A549 (cell line): ENCODE measurements at regions not wholly inside any gene's neighbourhood (a gene's known extent, or its start where the extent isn't known, plus 50 kb on each side); places are given as distances from the start of the nearest gene placed in this dataset.

ENCODE experiments used
- ATAC-seq, 2 experiments: fragments of 200-7000 bp in 1 of 2; fragments of >200 bp in 1 of 2; cut with Nextera tagmentation in 1 of 2; cut with Tn5 transposase in 1 of 2; 3 replicates each; pipeline versions ENCODE4 v1.8.0 to v1.9.1; 2018 to 2020; ENCODE audit warnings: mild to moderate bottlenecking in 1 of 2, moderate library complexity in 1 of 2
- CTCF ChIA-PET: fragments of 300-600 bp; sonication (Branson Sonifier 250); formaldehyde crosslinking; extraction: SDS; loops from one replicate; lab custom pipeline; 2021; ENCODE audit warnings: antibody characterized with exemption, inconsistent platforms; lab: Yijun Ruan, JAX
- POLR2A ChIA-PET: fragments of 350-600 bp; formaldehyde crosslinking; extraction: SDS; loops from one replicate; lab custom pipeline; 2021; ENCODE audit warnings: antibody characterized with exemption, inconsistent platforms; lab: Yijun Ruan, JAX
- DNase-seq, 2 experiments: peaks; one replicate each; pipeline versions ENCODE4 v3.0.0 to v3.0.0-alpha.2; 2011 to 2016; ENCODE audit warnings: low read depth in 1 of 2, low spot score in 1 of 2
- FAIRE-seq: peaks from 2 replicates; lab custom pipeline; 2011; peaks lifted over from hg19 to GRCh38; lab: Jason Lieb, UNC
- H3K27ac ChIP-seq, 2 experiments: fragments of >200 bp; sonication (Bioruptor Twin); formaldehyde crosslinking; 3 replicates each; pipeline ENCODE4 v1.5.1; 2016 to 2017
- H3K4me1 ChIP-seq: fragments of >200 bp; sonication (Bioruptor Twin); formaldehyde crosslinking; 3 replicates; pipeline ENCODE4 v1.6.1; 2016
- H3K4me2 ChIP-seq: fragments of >200 bp; sonication (Bioruptor Twin); formaldehyde crosslinking; 3 replicates; pipeline ENCODE4 v1.6.1; 2016
- H3K4me3 ChIP-seq: fragments of >200 bp; sonication (Bioruptor Twin); formaldehyde crosslinking; 3 replicates; pipeline ENCODE4 v1.5.1; 2016
- H3K9me3 ChIP-seq: fragments of >200 bp; sonication (Bioruptor Twin); formaldehyde crosslinking; 3 replicates; pipeline ENCODE4 v1.6.1; 2016
- CHD2 ChIP-seq: fragments of 150-350 bp; IDR thresholded peaks from 2 replicates; pipeline ENCODE4 v1.6.1; 2014; ENCODE audit warnings: low read length; ENCODE audit not compliant: partially characterized antibody
- HDAC2 ChIP-seq: fragments of 200-600 bp; sonication (generic); IDR thresholded peaks from 2 replicates; pipeline ENCODE4 v1.6.1; 2016
- KDM5A ChIP-seq: fragments of 200-600 bp; sonication (generic); IDR thresholded peaks from 2 replicates; pipeline ENCODE4 v1.6.1; 2016; ENCODE audit warnings: antibody characterized with exemption, mild to moderate bottlenecking
- RFX5 ChIP-seq: fragments of 450-650 bp; IDR thresholded peaks from 2 replicates; pipeline ENCODE4 v1.7.1; 2014; ENCODE audit warnings: antibody characterized with exemption, mild to moderate bottlenecking, moderate library complexity
- ZFP36 ChIP-seq: fragments of 450-650 bp; IDR thresholded peaks from 2 replicates; pipeline ENCODE4 v1.6.1; 2014; ENCODE audit warnings: borderline replicate concordance; ENCODE audit not compliant: partially characterized antibody
- WGBS: methylation state at CpG from one replicate; pipeline ENCODE4 v1.1.6; 2017; ENCODE audit errors: missing lambda C conversion rate; 5-methylcytosine and 5-hydroxymethylcytosine counted together
- TF ChIP-seq, protein P1 (sequence below): IDR thresholded peaks from 2 replicates; pipeline ENCODE4 v1.6.1; 2012; ENCODE audit warnings: low read depth, borderline replicate concordance

DNA sequence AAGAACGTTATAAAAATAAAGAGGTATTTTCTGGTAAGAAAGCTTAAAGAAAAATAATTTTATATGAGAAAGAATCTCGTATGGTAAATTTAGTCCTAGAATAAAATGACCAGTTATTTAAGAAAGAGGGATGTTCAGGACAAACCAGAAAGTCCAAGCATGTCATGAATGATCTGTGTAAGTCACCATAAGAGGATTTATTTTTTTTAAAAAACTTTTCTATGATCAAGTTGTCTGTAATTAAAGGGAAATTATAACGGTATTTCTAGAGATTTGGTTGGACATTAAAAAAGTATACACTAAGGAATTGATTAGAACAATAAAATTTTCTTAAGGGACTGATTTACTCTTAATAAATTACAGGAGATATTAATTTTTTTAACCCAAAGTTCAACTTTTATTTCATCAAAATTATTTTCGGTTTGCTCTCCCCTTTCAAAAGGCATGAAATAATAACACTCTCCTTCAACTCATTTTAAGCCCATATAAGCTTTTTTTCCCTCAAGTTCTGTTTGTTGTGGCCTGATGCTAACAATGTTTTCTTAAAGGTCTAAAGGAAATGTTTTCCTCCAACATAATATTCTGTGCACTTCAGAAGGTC, 49.9 kb upstream of the CPSF6 start:
- DNase-seq (peak in 1 of 2 experiments; percentile 38), ATAC-seq (no peak), FAIRE-seq (no peak)
- 4% methylated on average over 4 of the region's 4 CpGs for WGBS
- no peaks in the 10 kb centered on the region for H3K4me1 ChIP-seq
- CTCF ChIA-PET, result interaction anchor here (0.7 to 1.4 kb wide), 2 partner anchors 12 to 449 kb away, joined by 3 read pairs; no protein-coding TSS in a partner anchor
- no peak overlapping the region for H3K4me2 ChIP-seq
- H3K9me3 ChIP-seq, result peaks cover 22% of the 10 kb centered on the region
- no peak overlapping the region for H3K27ac ChIP-seq
- no peak overlapping the region for H3K4me3 ChIP-seq
- TF ChIP-seq, protein P1, sequence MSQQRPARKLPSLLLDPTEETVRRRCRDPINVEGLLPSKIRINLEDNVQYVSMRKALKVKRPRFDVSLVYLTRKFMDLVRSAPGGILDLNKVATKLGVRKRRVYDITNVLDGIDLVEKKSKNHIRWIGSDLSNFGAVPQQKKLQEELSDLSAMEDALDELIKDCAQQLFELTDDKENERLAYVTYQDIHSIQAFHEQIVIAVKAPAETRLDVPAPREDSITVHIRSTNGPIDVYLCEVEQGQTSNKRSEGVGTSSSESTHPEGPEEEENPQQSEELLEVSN, result no peak
- TF ChIP-seq CHD2 (no peak), HDAC2 (no peak), RFX5 (no peak), KDM5A (no peak), ZFP36 (peak; percentile 90)
- POLR2A ChIA-PET, result no interaction called here
